GM21381 (cell line): ENCODE measurements at regions not wholly inside any gene's neighbourhood (a gene's known extent, or its start where the extent isn't known, plus 50 kb on each side); places are given as distances from the start of the nearest gene placed in this dataset.
"Not testable (repeated sequence)": the region's sequence is repeated elsewhere in the genome, so short reads cannot be mapped to it uniquely, and the experiment has no call there.

Experiments
- ATAC-seq: cut with Tn5 transposase; IDR thresholded peaks from one replicate; pipeline ENCODE4 v1.9.1; 2021; ENCODE audit warnings: mild to moderate bottlenecking, moderate library complexity; ENCODE audit not compliant: unreplicated experiment

DNA sequence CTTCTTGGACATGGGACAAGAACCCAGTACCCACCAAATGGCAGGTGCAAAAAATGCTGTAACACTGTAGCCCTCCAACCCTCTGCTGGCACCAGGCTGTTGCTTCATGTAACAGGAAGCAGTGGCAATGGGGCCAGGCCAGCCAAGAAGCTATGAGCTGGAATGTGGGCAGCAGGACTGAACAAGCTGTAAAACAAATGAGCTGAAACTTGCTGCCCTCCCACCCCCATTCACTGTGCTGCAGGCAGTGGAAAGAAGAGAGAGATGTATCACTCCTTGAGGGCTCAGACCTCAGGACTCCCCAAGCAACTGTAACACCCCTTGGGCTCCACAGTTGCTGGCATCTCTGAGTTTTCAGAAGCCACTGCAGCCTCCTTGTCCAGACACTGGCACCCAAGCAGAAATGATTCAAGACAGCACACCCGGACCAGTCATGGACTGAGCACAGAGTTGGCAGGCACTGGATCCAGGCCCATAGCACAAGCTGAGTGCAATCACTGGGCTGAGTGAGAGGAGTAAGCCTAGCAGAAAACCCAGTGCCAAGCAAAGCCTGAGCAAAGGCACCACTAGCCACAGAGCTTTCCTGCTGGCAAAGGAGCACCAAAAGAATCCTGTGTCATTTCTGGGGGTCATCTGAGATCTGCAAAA, 321.4 kb upstream of the CXADR start:
- ATAC-seq = no peak

DNA sequence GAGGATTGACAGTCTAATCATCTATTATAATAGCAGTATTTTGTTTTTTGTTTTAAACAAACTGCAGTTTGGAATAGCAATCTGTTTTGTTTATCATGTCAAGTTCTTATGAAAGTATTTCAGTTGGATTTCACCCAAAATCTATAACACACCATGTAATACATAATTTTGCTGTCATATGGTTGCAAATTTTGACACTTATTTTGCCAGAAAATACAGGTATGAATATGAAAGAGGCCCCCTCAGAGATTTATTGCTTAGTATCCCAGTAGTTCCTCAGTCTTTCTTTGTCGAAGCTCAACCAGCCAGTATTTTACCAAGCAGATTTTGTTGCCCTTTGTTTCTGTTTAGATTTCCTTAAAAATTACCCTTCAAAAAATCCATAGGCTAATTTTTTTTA, 317.5 kb upstream of the CXADR start:
- ATAC-seq = no peak

- ATAC-seq = no peak
Measured at GRCh38 chr21:17195976-17196375, 316.9 kb upstream of the CXADR start.

- ATAC-seq = no peak
Measured at GRCh38 chr21:17196623-17197022, 316.2 kb upstream of the CXADR start.

DNA sequence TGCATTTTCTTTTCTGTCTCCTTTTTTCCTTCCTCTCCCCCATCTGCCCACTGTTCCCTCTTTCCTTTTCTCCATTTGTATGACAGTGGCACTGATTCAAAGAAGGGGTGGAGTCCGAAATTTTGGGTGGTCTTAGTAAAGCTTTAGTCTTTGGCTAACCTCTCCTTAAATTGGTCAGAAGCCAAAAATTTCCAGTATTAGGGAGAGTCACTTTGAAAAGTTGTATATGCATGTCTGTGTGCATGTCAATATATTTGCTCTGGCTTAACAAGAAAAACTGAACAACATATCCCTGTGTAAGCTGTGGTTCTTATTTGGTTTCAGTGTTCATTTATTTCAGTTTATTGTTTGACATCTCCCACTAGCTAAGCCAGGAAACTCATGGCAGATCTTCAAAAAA, 314.8 kb upstream of the CXADR start:
- no peak for ATAC-seq

- no peak for ATAC-seq
Measured at GRCh38 chr21:17200250-17200649, 312.6 kb upstream of the CXADR start.

DNA sequence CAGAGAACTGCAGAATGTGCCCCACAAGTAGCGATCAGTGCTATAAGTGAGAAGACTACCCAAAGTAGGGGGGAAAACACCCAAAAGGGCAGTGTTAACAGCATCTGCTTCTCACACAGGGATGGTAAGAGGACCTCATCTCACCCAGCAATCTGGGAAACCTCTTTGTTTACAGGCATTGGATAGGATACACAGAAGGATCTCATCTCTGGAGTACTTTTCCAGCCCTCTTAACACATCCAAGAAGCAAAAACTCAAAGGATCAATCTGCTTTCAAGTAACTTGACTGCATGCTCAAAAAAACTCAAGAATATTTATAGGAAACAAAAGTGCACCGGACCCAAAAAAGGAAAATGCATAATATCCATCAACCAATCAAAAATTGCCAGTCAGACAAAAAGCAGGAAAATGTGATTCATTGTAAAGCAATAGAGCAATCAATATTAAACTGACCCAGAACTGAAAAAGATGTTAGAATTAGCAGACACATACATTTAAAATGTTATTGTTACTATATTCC, 311.0 kb upstream of the CXADR start:
- no peak for ATAC-seq

DNA sequence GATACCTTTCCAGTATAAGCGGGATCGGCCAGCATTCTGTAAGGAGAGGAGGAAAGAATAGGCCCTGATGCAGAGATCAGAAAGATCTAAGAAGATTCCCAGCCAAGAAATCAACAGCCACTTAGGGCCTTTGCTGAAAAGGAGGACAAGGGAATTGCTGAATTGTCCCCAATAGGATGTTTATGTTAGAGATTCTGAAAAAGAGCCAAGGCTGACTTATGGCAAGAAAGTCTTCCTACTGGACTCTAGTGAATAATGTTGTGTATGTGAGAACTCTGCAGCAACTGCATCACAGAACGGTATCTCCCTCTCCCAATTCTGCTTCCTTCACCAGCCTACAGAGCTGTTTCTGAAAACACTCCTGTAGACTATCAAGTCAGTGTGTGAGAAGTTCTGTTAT, 298.0 kb upstream of the CXADR start:
- ATAC-seq = no peak

GRCh38 chr21:17219050-17219449, 293.8 kb upstream of the CXADR start:
- not testable (repeated sequence) for ATAC-seq

- ATAC-seq = no peak
Measured at GRCh38 chr21:17231124-17231523, 281.7 kb upstream of the CXADR start.

DNA sequence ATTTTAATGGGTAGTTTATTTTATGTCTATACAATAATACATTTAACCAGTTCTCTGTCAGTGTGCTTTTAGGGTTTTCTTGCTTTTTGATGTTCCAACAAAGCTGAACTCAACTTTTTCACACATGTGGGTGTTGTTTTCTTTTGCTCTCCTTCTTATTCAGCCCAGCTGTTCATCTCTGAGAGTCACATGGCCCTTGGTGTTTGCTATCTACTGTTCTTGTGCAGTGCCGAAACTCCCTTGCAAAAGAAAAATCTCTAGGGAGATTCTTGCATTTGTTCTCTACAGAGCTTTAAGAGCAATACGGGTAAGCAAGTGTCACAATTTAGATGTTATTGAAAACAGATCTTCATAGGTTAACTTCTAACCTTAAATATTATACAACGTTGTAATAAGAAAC, 281.1 kb upstream of the CXADR start:
- ATAC-seq = no peak

DNA sequence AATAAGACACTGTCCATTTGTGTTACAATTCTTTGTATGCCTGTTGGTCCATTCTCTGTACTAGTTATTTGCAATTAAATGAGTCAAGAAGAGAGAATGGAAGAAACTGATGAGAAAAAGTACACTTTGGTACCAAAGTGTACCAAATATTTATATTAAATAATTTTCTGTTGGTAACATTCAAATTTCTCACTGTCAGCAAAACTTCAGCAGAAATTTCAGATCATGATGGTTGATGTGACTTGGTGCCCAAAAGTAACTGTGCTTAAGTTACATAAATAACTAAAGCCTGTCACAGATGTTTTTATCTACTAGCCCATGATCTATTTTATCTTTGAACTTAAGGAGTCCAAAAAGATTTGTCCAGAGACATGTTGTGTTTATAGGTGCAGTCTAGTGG, 274.4 kb upstream of the CXADR start:
- no peak for ATAC-seq

GRCh38 chr21:17250778-17251241, 262.0 kb upstream of the CXADR start:
- ATAC-seq = no peak

DNA sequence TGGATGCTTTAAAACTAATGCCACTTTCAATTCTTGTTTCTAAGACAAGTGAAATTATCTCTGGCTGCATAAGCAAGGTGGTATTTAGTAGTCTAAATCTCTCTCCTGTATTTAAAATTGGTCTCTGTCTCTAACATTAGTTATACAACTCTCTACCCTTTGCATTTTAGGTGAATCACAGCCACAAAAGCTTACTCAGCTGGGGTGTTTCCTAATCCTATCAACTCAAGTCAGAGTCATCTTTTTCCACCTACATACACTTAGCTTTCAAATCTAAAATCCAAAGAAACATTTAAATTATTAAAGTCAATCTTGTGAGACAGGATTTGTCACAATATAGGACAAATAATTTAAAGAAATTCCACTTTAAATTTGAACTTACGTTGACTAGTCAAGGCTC, 255.1 kb upstream of the CXADR start:
- no peak for ATAC-seq

- ATAC-seq = no peak
Measured at GRCh38 chr21:17264182-17264581, 248.7 kb upstream of the CXADR start.

GRCh38 chr21:17269760-17270159, 243.1 kb upstream of the CXADR start:
- ATAC-seq = no peak

DNA sequence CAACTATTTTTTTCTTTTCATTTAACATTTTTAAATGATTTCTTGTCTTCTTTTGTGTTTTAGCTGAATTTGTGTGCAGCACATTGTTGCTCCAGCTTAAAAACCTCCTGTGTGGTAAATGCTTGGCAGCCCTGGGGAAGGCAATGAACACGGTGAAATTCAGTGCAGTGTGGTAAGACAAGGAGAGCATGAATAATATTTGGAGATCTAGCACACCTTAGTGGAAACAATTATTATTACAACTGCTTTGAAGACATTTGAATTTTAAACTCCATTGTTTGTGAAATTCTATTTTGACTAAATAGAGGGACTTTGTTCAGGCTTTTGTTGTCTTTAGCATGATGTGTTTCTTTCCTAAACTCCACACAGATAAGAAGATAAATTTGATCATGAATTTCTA, 242.6 kb upstream of the CXADR start:
- no peak for ATAC-seq

- no peak for ATAC-seq
Measured at GRCh38 chr21:17279663-17280062, 233.2 kb upstream of the CXADR start.

GRCh38 chr21:17293016-17293562, 219.8 kb upstream of the CXADR start:
- not testable (repeated sequence) for ATAC-seq

DNA sequence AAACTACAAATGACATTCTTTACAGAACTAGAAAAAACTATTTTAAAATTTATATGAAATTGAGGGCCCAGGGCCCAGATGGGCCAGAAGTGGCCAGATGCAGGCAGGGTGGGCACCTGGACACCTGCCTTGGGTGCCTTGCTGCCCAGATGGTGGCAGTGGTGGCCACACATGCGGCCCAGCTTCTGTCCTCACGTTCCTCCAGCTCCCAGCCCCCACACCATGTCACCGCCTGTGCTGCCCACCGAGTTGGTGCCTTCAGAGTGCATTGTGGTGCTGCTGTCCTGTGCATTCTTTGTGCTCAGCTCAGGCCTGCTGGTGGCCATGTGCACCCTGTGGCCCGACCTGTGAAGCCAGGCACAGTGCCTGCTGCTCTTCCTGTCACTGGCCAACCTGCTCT, 216.8 kb upstream of the CXADR start:
- no peak for ATAC-seq

DNA sequence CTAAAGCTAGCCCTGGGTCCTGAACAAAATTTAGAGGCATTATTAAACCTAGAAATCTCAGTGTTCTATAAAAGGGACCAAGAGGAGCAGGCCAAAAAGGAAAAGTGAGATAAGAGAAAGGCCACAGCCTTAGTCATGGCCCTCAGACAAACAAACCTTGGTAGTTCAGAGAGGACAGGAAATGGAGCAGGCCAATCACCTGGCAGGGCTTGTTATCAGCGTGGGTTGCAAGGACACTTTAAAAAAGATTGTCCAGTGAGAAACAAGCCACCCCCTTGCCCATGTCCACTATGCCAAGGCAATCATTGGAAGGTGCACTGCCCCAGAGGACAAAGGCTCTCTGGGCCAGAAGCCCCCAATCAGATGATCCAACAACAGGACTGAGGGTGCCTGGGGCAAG, 213.3 kb upstream of the CXADR start:
- not testable (repeated sequence) for ATAC-seq

- not testable (repeated sequence) for ATAC-seq
Measured at GRCh38 chr21:17327715-17328114, 185.1 kb upstream of the CXADR start.

DNA sequence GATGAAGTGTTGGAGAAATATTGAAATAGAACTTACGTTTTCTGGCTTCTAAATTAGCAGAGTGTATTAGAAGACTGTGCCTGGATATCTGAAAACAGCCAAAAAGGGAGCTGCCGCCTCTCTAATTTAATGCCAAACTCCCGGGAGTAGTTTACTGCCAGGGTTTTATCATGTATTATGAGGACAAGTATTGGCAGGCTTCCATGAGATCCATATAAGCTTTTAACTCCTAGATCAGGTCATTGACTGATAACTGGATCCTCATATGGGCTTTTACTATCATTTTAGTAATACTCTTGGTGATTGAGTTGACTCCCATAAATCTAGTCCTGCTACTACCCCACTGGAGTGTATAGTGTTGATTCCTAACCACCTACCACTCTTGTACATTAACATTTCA, 178.4 kb upstream of the CXADR start:
- ATAC-seq = no peak
